ENCODE measurements at regions not wholly inside any gene's neighbourhood (a gene's known extent, or its start where the extent isn't known, plus 50 kb on each side); places are given as distances from the start of the nearest gene placed in this dataset.

- DNase-seq, result no peak
Measured at GRCh38 chr2:52805901-52806410, 961.6 kb upstream of the CHAC2 start.

- DNase-seq, result no peak
Measured at GRCh38 chr2:52794581-52794980, 973.0 kb upstream of the CHAC2 start.

GRCh38 chr2:52779446-52779845 lies 988.2 kb upstream of the CHAC2 start:
- no peak for DNase-seq

- DNase-seq, result no peak
Measured at GRCh38 chr2:52776571-52776970, 991.0 kb upstream of the CHAC2 start.

DNA sequence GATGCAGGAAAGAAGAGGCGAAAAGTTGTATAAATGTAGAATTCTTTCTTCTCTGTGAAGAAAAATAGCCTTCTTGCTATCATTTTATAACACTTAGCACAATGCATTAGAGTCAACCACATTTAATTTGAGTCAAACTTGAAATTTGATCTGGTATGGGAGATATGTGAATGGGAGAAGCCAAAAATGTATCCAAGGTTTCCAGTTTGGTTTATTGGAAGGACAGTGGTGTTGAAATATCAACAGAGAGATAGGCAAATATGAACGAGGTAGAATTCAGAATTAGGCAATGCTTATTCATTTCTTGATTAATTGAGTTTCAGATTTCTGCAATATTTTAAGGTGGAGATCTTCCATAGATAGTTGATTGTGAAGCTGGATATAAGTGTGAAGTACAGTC lies 991.9 kb upstream of the CHAC2 start:
- DNase-seq, result no peak

GRCh38 chr2:52765735-52766134 lies 1001.9 kb upstream of the CHAC2 start:
- no peak for DNase-seq

- no peak for DNase-seq
Measured at GRCh38 chr2:52749764-52750163, 1017.8 kb upstream of the CHAC2 start.

- DNase-seq, result no peak
Measured at GRCh38 chr2:52745144-52745543, 1022.5 kb upstream of the CHAC2 start.

DNA sequence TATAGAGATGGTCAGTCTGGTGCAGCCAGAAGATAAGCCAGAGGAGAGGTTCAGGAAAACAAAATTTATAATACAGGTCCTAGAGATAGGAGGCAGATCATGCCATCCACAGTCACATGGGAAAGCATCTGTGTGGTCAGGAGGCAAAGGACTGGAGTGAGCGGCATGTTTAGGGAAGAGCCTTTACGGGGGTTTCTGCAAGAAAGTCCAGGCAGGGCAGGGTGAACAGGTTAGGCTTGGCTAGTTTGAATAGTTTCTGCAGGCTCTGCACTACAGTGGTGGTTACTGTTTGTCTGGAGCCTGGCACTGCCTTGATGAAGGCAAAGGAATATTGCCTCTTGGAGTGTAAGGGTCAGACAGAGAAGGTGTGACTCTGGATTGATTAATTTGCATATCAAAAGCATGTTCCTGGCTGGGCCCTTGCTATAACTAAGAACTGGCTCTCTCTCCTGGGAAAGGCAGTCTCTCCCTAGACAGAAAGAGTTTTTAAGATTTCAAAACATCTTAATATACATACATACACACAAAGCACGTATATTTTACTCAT lies 1034.7 kb upstream of the CHAC2 start:
- DNase-seq, result no peak

DNA sequence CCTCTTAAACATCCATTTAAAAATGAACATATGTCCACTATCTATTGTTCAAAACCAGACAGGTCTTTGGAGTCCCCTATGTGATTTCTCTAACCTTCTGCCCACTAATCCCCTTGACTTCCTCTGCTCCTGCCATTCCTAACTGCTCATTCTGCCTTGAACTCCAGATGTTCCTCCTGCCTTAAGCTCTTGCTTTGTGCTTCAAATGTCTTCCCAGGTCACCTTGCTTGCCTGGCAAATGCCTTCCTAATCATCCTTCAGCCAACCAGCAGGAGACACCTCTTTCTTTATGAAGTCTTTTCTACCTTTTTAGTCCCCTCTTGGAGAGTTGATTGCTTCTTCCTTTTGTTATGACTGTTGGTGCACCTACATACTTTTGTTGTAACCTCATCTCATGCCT lies 1043.0 kb upstream of the CHAC2 start:
- no peak for DNase-seq

DNA sequence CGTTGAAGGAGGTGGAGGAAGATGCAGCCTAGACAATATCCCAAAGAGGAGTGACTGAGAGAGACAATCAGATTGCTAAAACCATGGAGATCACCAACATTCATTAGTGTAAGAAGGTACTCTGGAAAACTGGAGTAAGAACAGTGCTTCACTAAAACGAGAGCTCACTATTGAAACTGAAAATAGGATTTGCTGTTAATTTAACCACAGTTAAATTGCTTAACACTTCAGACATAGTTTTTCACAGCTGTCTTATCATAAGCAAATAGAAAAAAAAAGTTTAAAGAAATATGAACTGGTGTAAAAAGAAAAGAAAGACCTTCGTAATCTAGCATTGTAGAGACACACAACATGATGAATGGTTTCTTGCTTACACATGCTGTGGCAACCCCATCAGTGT lies 1049.8 kb upstream of the CHAC2 start:
- DNase-seq, result no peak

DNA sequence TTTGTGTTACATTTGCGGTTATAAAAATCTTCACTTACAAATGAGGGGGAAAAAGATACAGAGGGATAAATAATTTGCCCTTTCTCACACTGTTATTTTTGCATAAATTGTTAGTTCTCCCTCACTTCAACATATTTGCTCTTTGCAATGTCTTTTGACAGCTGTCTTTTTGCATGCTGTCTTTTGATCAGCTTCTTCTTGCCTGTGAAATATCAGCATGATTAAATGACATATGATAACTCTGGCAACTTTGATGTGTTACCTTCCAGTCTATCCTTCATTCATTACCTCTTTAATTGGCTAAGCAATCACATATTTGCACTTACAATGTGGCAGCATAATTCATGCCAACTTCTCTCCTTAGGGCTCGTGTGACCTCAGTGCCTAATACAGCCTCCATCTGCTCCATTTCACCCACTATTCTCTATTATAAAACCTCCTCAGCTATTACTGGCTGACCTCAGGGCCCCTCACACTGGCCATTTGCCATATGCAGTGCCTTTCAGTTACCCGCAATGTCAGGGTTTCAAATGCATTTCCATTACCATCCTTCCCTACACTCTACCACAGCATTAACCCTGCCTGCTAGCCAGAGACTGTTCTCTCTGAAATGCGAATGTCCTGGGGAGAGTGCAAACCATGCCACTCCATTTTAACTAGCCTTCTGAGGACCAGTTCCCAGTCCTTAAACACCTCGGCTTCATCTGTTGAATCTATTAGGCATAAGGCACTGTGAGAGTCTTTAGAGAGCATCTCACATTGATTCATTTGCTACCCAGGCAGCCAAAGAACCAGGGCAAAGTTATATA lies 1056.6 kb upstream of the CHAC2 start:
- DNase-seq, result no peak

DNA sequence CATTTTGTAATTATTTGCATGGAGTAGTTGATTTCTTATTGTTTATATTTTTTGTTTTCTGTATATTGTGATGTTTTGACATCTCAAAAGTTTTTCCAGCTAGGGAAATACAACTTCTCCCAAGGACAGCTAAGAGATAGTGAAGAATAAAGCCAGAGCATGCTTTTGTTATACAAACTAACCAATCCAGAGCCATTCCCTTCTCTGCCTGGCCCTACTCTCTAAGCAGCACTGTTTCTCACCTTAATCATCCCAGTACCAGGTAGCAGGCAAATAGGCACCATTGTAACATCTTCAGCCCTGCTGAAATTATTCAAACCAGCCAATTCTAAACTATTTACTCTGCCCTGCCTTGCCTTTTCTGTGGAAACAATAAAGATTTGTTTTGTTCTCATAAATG lies 1063.4 kb upstream of the CHAC2 start:
- DNase-seq, result no peak

DNA sequence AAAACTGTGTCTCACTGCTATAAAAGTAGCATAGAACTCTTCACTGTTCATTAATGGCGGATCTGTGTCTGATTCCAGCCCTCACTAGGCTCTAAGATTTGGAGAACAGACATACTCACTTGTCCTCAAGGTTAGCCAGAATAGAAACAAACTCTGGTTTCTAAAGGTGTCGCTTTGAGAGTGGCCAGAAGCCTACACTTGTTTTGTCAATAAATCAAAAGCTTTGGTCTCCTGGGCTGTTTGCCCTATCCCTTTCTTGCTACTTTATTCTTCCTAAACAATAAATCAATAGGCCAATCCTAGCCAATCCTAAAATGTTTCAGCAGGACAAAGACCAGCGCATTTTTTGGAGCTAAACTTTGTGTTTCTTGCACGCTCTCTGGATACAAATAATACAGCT lies 1064.6 kb upstream of the CHAC2 start:
- no peak for DNase-seq

DNA sequence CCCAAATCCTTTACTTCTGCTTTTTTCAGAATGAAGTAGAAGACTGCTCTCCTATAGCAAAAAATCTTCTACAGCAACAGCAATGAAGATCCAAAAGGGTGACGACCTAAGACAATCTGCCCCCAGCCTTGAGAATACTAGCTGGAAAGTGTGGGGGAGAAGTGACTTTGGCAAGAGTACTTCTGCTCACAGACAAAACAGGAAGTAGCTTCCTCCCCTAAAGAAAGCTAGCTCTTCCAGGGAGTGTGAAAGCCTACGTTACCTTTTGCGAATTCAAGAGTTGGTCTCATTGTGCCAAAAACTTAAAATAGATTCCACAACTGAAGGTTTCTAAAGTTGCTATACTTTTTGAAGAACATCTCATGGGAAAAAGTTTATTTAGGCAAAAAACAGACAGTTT lies 1069.2 kb upstream of the CHAC2 start:
- DNase-seq, result no peak

DNA sequence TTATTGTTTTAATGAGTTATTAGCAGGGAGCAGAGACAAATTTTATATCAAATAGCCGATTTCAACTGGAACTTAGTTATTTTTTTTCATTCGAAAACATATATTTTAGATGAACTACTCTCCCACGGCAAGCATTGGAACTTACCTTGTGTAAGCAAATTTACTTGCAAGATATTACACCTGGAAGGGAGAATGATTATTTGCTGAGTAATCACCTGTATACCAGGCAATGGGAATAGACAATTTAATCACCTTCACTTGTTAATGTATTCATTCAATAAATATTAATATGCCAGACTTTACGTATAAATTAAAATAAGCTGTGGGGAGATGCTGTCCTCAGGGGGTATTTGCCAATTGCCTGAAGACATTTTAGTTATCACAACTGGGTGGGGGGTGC lies 1069.9 kb upstream of the CHAC2 start:
- DNase-seq, result no peak

DNA sequence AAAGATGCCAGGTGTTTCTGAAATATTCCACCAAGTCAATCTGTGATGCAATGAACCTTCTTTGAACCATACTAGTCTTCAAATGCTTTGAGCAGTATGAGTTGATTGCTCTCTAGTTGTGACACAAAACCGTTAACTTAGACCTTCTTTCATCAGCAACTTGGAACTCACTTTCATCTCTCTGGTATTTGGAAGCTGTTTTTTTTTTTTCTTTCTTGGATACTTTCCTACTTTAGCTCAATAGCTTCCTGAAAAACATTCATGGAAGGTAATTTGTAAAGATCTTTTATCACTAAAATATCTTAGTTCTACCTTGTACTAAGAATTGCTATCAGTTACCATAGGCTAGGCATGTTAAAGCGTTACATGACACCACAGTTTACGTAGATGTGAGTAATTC lies 1071.9 kb upstream of the CHAC2 start:
- DNase-seq, result no peak

DNA sequence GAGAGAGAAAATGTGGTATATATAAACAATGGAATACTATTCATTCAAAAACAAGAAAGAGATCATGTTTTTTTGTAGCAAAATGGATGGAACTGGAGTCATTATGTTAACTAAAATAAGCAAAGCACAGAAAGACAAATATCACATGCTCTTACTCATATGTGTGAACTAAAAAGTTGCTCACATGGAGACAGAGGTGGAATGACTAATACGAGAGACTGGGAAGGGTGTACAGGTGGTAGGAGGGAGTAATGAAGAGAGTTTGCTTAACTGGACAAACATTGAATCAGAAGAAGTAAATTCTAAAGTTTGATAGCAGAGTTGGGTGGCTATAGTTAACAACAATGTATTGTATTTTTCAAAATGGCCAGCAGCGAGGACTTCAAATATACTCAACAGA lies 1080.7 kb upstream of the CHAC2 start:
- DNase-seq, result no peak

DNA sequence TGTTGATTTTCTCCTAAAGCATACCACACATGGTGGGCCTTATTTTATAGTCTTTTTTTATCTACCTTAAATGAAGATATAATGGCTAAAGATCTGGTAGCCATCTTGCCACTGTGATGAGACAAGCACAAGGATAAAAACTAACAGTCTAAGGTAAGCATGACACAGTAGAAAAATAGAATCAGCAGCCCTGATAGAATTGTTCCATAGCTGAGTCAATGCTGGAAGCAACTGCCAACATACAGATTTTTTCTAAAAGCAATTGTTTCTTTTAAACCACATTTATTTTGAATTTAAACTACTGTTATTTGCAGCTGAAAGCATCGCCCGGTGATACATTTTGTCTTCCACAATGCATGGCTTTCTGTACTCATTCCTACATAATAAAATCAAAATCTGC lies 1091.5 kb upstream of the CHAC2 start:
- no peak for DNase-seq

DNA sequence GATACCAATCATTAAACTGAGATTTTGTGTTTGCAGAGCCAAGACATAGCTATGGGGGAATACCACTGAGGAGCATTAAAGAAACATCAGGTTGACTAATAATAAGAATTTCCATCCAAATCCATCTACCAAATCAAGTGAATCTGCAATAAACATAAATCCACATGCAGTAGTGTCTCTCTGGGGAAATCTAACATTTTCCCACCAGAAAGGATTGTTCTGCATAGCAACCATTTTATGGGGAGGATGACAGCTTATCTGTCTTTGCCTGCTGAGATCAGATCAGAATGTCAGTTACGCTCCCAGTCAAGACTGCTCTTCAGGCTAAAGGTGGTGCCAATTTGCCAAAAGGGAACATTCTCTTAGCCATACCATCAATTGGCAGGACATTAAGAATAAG lies 1098.9 kb upstream of the CHAC2 start:
- no peak for DNase-seq

DNA sequence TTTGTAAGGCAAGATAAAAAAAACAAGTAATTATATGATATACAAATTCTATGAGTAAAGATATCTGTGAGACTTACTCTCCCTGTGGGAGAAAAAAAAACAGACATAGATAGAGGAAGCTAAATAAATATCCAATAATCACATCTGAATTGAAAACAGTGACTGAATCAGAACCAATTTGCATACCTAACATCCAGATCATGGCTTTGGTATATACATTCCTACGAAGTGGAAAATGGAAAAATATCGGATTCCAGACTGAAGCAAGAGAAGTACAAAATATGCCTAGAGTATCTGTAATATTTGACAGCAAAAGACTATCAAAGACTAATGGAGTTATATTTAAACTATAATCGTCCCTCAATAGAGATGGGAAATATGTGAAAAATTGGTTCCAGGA lies 1108.1 kb upstream of the CHAC2 start:
- DNase-seq, result no peak

- DNase-seq, result no peak
Measured at GRCh38 chr2:52658598-52658997, 1109.0 kb upstream of the CHAC2 start.

- DNase-seq, result no peak
Measured at GRCh38 chr2:52639692-52640091, 1127.9 kb upstream of the CHAC2 start.

- DNase-seq, result no peak
Measured at GRCh38 chr2:52632543-52632942, 1135.1 kb upstream of the CHAC2 start.

DNA sequence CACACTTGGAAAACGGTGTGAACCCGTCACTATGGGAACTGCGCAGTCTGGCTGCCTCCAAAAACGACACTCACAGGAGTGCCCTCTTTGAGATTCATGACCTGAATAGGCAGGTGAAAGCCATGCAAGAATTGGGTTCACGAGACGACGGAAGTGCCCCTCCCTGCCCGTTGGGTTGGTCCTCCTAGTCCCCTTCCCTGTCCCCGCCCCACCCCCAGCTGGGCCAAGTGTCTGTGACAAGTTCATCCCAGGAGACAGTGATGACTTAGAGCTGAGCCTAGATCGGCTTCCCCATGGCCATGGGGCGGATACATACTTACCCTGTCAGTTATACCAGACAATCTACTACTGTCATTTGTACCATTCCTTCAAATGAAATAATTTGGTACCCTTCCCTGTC lies 1137.7 kb upstream of the CHAC2 start:
- DNase-seq, result no peak

All from hematopoietic multipotent progenitor cell treated with erythropoietin and hydrocortisone succinate and interleukin-3 and kit ligand, for 4 days (in vitro differentiated cells).